Posterior vena cava (tissue), 2 donors: ENCODE measurements at regions not wholly inside any gene's neighbourhood (a gene's known extent, or its start where the extent isn't known, plus 50 kb on each side); places are given as distances from the start of the nearest gene placed in this dataset.

Experiments used
- DNase-seq: peaks from one replicate; pipeline ENCODE4 v3.0.0-alpha.2; 2020; ENCODE audit warnings: low spot score
- intact Hi-C, 2 donors: fragments of 100-400 bp; cut with DNase I; formaldehyde crosslinking; loops; one replicate each; pipeline versions ENCODE4 v1.14.1 to v1.14.2; 2022 to 2023
- donor health status: DM: yes; HTN: yes; CAD: no.
- donor health status: DM: yes; HTN: yes; CAD: no.

DNA sequence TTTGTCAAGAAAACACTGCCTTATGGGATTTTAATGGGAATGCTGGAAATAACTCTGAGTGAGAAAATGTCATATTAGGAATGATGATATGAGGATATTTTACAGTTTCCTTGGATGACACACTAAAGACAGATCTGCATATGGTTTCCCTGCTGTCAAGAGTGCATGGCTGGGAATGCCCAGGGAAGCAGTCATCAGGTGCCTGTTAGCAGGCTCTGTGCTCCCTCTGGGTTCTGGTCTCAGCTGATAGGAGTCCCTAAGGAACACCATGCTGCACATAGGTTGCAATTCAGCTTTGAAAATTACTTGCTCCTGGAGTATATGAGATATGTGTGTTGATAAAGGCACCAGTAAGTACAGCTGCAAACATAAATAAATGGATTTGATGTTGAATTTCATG is 1064.6 kb downstream of the TUSC7 start:
- DNase-seq: no peak
- intact Hi-C loops: no loop called here

DNA sequence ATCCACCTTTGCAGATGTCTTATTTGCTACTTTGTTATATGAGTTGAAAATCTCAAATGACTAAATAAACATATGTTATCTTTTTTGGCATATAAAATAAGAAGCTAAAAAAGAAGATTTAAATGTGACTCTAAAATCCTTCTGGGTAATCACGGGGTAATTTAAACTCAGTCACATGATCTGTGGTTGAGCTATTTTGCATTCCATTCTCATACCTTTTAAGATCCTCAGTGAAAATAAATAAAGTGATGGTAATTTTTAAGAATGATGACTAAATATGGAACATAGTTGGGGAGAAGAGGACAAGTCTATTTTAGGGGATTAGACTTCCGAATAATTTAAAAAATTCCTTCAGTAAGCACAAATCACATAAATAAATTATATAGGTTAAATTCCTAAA is 1076.8 kb downstream of the TUSC7 start:
- no peak for DNase-seq
- intact Hi-C loops: no loop called here

DNA sequence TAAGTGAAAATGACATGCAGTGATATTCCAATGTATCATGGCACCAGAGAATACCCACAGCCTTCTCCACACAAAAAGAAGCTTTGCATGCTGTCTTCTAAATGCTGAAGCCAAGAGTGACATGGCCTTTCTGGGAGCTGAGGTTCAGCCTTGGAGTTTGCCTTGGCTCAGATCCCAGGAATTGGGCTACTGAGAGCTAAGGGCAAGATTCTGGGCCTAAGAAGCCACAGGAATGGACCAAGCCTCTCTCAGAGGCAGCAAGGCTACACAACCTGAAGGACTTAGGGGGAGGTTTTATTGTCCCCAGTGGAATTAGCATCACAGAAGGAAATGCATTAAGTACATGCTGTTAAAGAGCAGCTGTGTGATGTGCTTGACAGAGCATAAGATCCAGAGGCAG is 1078.5 kb downstream of the TUSC7 start:
- DNase-seq: no peak
- intact Hi-C loops: no loop called here

DNA sequence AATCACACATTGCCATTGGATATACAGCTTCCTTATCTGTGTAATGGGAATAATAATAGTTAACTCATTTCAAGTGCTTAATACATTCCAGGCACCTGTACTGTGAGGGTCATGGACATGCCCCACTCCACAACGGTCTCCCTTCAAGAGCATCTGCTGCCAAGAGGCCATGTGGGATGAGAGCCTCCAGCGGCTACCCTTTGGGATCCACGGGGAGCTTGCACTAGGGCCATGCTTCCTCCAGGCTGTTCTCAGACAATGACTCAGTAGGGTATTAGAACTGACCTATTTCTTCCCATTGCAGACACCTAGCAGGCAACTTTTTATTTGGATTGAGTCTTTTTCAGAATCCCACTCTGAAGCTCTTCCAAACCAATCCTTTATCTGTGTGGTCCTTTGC is 1078.9 kb downstream of the TUSC7 start:
- intact Hi-C loops: no loop called here
- no peak for DNase-seq

DNA sequence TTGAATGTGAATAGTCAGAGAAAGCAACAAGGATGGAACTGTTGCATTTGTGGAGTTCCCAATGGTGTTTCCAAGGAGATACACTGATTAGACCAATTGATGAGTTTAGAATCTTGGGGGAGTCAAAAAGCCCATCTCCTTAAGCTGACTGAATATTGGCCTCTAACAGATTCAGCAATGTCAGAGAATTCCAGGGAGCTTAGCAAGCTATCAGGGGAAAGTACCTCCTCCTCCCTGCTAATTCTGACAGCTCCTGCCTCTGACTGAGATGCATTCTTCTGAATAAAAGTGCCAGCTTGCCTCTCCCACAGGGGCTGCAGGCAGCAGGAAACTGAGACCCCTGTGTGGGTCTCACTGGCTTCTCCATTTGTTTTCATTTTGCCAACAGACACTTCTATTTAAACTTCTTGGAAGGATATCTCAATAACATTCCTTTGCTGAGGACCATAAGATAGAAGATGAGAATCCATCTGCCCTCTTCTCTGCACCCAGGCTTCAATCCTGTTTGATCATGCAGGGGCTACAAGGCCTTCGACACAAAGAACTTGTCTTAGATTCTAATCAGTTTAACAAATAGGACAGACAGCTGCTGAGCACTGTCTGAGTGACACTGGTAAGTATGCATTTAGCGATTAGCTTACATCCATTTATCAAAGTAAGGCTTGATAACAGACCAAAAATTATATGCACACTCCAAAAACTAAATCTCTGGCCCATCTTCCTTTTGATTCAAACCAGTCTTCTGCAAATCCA is 1080.8 kb downstream of the TUSC7 start:
- intact Hi-C loops: no loop called here
- DNase-seq: no peak

DNA sequence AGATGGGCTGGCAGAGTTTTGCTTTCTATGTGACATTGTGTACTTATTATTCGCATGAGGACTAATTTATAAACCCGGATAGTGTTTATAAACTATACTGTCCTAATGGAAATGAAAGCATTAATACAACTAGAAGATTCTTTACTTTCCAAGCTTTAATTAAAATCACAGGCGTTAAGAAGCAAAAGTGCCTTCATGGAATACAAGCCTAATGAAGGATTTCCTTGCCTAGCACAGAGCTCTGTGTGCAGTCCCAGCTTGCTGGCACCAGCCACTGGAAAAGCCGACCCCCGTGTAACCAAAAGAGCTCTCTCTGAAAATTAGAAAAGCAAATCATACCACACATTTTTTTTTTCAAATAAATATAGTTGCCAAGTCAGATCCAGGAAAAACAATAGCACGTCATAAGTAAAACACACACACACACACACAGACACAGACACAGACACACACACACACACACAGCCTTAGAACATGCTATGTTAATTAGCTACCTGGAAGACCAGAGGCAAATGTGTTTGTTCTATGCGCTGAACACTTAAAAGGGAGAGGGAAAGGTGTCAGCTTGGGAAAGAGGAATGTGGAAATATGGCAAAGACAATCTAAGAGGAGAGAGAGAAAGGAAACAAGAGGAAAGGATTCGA is 1084.2 kb downstream of the TUSC7 start:
- DNase-seq: no peak
- intact Hi-C loops: no loop called here

DNA sequence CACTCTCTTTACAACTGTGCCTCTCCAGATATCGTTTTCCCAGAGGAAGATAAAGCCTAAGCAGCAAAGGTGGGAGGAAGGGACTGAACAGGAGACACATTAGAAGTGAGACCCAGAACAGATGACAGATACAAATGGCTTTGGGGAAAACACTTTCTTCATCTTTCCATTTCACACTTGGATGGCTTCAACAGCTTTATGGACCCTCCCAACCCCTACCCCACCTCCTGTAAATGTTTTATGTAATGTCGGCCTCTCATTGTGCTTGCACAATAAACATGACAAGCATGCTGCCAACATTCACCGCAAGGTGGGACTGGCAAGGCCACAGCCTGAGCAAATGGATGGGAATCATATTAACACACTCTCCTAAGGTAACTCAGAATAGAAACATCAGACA is 1088.6 kb downstream of the TUSC7 start:
- DNase-seq: no peak
- intact Hi-C loops: no loop called here

DNA sequence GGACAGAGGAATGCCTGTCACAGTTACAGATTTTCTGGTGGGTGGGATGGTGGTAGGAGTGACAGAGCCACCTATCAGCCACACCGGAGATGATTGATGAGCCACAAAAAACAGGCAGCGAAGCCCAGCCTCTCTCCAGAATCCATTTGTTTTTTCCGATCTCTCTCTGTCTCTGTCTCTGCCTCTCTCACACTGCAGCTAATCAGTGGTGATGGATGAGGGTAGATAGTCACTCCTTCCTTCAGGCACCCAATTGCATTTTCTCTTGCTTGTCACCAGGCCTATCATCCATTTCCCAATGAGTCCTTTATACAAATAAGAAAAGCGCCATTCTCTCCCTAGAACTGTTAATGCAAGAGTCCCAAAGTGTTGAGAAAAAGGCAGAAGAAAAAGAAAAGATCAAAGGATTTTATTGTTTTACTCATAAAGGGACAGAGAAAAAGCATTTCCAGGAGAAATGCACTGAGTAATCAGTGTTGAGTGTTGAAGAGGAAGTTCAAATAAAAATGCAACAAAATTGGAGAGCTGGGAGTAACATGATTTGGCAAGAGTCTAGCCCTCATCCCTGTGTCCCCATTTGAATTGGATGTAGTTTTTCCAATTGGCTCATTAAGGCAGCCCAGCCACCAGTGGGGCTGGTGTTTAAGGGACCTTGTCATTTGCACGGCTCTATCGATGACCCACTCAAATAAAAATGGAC is 1089.3 kb downstream of the TUSC7 start:
- intact Hi-C loops: no loop called here
- DNase-seq: no peak

DNA sequence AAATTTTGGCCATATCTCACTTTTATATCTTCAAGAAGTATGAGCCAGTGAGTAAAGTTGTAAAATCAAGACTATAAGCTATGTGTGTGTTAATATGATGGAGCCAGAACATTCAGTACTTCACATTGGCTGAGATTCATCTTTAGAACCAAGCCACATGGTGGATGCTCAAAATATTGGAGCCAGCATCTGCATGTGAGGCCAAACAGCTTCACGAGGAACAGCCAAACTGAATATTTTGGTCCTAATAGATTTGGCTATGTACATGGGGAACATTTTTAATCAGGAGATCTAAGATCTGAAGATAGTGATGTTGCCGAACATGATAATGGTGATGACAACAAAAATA is 1089.8 kb downstream of the TUSC7 start:
- intact Hi-C loops: no loop called here
- no peak for DNase-seq

DNA sequence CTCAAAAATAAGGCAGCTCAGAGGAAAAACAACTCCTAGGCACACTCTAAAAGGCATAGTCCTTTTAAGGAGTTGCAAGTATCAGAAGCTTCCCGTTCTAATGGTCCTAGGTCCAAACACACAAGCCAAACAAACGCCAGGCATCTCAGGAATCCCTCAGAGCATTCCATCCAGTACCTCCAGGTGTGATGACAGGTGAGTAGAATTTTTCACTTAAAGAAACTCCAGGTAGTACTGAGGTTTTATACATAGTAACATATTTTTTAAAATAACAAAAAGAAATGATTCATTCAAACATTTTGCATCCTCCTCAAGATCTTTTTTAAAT is 1092.3 kb downstream of the TUSC7 start:
- DNase-seq: no peak
- intact Hi-C loops: no loop called here

DNA sequence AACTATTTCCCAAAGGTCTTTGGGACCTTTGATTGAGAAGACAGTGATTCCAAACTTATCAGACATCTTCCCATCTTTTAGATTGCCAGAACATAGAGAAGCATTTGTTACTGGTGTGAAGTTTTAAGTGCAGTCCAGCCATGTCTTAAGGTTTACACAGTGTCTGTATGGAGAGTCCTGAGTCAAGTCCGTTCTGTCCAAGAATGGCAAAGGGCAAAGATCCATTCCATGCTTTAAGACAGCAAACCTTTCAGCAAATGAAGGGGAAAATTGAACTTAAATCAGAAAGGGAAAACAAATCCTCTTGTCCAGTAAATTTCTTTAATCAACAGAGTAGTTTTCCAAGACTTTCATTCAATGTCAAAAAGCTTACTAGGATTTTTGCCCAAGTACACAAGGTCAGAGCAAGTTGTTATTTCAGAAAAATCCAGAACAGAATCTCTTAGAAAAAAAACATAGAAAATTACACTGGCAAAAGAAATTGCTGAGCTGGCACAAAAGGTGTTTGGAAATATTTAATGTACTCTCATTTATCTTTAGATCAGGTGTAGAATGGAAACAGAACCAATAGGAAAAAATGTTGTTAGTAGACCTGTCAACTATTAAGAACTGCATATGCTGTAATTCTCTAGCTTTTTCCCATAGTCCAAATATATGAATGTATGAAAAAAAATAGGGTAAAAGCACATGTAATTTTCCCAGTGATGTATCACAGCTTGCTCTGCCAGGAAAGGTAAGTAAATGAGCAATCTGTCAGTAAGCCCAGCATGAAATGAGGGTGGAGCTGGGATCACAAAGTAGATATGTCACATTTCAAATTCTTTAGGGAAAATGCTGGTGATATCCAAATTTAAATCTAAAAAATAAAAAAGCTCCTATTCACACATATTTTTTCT is 1099.9 kb downstream of the TUSC7 start:
- DNase-seq: no peak
- intact Hi-C loops: no loop called here

DNA sequence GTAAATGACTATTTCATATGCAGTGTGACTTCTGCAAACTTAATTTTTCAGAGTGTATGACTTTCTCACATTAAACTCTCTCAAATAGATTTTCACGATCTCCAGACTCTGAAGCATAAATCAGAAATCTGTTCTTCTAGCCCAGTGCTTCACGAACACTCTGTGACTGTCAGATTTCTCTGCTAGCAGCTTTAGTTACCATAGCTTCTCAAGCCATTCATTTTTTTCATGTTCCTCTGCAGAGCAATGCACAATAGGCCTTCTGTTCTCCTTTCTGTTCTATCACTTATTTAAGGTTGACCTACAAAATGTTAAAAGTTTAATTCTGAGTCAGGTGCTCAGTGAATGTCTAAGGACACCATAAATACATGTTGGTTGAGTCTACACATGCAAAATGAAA is 1102.2 kb downstream of the TUSC7 start:
- DNase-seq: no peak
- intact Hi-C loops: no loop called here

DNA sequence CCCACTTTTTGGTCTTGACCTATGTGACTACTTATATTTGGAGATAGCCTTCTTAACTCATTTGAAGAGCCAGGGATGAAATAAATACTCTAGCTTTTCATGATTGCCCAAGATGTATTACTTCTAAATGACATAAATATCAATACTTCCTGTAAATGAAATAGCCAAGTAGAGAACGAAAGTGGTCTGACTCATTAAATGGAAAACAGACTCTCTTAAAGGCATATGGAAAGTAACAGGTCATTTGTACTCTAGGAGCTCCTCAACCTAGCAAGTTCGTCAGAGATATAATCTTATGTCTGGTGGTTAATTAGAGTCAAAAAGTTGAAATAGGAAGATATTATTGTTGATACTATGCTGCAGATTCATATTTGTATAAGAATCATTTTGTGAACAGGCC is 1105.4 kb downstream of the TUSC7 start:
- intact Hi-C loops: loop anchor here in 1 of 2 donors (5.0 kb wide), 1 partner anchor 1008 kb away; no protein-coding TSS in a partner anchor

DNA sequence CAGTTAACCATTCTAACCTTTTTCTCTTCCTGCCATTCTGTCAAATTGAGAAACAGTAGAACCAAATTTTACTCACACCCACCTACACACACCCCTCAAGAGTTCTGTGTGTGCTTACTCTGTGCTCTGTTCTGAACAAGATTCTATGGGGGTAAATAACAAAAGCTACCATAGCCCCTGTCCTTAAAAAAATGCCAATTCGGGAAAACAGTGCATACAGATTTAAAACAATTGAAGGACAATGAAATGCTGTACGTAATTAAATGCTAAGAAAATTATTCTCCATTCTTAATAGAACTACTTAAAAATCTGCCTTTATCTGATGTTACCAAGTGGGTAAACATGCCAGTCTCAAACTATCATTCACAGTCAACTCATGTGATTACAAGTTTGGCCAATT is 1107.5 kb downstream of the TUSC7 start:
- no peak for DNase-seq
- intact Hi-C loops: loop anchor here in 1 of 2 donors (5.0 kb wide), 1 partner anchor 1010 kb away; no protein-coding TSS in a partner anchor

More for the DNA sequence above, 1105.4 kb downstream of the TUSC7 start:
- no peak for DNase-seq

DNA sequence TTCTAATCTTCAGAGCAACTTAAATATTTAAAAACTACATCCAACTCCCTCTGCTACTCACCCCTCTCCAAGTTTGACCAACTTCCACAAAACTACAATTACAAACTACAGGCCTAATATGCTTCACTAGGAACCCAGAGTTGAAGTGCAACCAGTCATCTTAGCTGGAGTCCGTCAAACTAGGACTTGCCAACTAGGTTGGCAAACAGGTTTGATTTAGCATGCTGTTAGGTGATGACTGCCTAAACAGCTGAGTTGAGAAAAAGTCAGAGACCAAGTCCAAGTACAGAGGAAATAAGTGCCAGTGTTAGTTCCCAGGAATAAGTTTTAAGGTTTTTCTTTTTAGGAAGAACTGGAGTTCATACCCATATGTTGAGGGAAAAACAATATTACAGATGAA is 1109.0 kb downstream of the TUSC7 start:
- DNase-seq: no peak
- intact Hi-C loops: loop anchor here in 1 of 2 donors (5.0 kb wide), 1 partner anchor 1011 kb away; no protein-coding TSS in a partner anchor

DNA sequence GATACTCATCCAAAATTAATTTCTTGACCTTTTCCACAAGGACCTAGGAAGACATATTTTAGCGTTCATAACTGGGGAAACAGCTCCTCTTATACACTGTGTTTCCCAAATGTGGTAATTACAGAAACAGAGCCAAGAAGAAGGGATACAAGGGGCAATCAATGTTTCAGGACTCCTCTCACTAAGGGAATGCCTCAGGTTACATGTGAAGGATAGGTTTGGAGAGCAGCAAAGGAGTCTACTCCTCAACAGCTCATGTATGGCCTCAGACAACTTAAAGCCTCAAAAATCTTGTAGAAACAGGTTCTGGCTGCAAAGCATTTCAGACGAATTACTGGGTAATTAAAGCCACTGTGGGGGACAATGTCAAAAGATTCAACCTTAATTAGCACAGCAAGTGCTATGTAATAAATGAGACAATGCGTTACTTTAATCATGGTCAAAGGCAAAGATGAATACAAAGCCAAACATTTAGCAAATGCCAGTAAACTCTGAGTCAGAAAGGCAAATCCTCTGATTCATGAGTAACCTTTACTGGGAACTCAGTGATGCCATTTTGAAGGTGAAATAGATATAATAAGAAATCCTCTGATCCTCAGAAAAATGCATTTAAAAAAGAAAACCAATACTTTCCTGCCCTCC is 1111.2 kb downstream of the TUSC7 start:
- intact Hi-C loops: no loop called here
- no peak for DNase-seq

DNA sequence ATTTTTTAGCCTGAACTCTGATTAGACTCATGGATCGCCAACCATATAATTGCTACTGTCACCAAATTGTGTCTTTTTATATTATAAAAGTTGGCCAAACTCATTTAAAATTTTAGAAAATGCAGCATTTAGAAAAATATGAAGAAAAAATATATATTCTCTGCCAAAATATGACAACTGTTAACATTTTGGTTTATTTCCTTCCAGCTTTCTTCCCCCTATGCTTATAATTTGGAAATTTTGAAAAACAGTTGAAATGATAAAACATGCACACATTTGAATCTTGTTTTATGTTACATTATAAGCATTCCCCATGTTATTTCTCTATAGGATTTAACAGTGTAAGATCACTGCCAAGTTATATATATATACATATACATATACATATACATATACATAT is 1112.8 kb downstream of the TUSC7 start:
- no peak for DNase-seq
- intact Hi-C loops: no loop called here

DNA sequence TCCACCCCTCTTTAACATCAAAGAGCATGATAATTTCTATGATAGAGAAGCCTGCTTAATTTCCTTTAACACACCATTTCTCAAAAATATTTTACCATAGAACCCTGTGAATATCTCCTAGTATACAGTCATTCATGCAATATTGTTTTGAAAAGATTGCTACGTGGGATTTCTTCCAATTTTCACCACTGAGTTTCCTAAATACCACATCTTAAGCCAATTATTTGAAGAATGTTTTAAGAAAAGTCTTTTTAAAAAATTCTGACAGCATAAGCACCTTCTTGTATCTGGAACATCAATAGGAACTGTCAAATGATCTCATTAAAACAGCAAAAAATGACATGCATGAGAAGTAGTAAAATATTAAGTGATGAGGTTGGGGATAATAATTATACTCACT is 1126.7 kb downstream of the TUSC7 start:
- intact Hi-C loops: no loop called here

DNA sequence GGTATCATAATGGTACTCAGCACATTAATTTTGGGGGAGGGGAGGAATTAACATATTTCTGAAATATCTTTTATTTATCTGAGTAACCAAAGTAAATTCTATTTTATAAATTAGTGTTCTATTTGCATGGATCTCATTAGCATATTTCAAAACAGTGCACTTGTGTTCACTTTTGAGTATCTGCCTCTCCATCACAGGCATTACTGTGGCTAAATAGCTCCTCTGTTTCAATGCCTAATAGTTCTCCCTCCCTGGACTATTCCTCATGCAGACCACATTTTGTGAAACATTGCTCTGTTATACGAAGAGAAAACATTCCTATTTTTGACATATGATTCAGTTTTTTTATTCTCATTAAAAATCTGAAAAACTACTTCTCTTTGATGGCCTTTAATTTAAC is 1127.8 kb downstream of the TUSC7 start:
- intact Hi-C loops: no loop called here
- DNase-seq: no peak

More for the DNA sequence above, 1126.7 kb downstream of the TUSC7 start:
- DNase-seq: no peak
